ENCODE measurements at regions not wholly inside any gene's neighbourhood (a gene's known extent, or its start where the extent isn't known, plus 50 kb on each side); places are given as distances from the start of the nearest gene placed in this dataset.
A peak's percentile ranks its signal among the peaks of the same experiment; 100 is the strongest.

DNA sequence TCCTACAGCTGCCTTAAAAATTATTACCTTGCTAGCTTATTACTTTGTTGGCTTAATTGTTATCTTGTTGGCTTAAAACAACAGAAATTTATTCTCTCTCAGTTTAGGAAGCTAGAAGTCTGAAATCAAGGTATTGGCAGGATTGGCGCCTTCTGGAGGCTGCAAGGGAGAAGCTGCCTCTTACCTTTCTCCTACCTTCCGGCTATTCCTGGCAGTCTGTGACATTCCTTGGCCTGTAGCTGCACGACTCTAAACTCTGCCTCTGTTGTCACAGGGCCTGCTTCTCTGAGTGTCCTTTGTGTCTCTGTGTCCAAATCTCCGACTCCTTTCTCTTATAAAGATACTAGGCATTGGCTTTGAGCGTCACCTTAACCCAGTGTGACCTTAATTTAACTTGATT is 579.9 kb upstream of the B3GALT2 start:
- H3K4me3 ChIP-seq (replicated peaks; ENCODE audit: low read depth, low read length) = no peak overlapping the region
- no peak for DNase-seq (ENCODE audit: low read depth)
- TF ChIP-seq, protein P1, sequence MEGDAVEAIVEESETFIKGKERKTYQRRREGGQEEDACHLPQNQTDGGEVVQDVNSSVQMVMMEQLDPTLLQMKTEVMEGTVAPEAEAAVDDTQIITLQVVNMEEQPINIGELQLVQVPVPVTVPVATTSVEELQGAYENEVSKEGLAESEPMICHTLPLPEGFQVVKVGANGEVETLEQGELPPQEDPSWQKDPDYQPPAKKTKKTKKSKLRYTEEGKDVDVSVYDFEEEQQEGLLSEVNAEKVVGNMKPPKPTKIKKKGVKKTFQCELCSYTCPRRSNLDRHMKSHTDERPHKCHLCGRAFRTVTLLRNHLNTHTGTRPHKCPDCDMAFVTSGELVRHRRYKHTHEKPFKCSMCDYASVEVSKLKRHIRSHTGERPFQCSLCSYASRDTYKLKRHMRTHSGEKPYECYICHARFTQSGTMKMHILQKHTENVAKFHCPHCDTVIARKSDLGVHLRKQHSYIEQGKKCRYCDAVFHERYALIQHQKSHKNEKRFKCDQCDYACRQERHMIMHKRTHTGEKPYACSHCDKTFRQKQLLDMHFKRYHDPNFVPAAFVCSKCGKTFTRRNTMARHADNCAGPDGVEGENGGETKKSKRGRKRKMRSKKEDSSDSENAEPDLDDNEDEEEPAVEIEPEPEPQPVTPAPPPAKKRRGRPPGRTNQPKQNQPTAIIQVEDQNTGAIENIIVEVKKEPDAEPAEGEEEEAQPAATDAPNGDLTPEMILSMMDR (IDR thresholded peaks at IDR 0.05; ENCODE audit: low read length, missing control alignments) = no peak

DNA sequence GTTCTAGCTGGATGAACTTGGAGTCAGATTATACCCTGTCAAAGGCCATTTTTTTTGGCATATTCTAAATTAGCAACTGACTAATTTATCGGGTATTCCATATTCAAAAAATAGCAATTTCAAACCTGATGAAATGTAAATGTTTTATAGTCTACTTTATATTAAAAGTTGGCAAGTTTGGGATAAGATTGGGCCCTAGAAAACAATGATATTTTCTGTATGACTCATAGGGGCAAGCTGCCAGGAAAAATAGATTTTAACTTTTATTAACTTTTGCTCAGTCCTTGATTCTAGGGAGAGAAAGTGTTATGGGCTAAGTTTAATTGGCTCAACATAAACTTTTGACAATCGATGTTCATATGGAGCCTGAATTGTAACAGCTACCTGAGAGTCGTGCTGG is 576.9 kb upstream of the B3GALT2 start:
- no peak overlapping the region for H3K4me3 ChIP-seq (replicated peaks; ENCODE audit: low read depth, low read length)
- DNase-seq (ENCODE audit: low read depth) = peak; percentile 44
- TF ChIP-seq, protein P1 (IDR thresholded peaks at IDR 0.05; ENCODE audit: low read length, missing control alignments) = no peak

DNA sequence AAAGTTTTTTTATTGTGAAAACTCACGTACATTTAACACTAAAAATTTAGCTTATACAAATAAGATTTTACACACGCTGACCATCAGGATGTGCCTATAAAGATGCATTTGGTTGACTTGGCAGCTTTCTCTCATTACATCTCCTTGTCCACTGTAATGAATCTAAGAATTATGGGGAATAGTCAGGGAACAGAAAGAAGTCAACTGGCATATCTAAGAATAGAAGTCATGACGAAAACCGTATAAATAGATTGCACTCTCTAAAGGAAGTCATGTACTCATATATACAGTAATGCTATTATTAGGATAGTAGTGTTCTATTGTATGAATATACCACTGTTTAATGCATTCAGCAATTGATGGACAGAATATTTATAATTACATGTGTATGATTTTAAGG is 575.8 kb upstream of the B3GALT2 start:
- TF ChIP-seq, protein P1 (IDR thresholded peaks at IDR 0.05; ENCODE audit: low read length, missing control alignments) = no peak
- H3K4me3 ChIP-seq (replicated peaks; ENCODE audit: low read depth, low read length) = no peak overlapping the region
- DNase-seq (ENCODE audit: low read depth) = no peak

DNA sequence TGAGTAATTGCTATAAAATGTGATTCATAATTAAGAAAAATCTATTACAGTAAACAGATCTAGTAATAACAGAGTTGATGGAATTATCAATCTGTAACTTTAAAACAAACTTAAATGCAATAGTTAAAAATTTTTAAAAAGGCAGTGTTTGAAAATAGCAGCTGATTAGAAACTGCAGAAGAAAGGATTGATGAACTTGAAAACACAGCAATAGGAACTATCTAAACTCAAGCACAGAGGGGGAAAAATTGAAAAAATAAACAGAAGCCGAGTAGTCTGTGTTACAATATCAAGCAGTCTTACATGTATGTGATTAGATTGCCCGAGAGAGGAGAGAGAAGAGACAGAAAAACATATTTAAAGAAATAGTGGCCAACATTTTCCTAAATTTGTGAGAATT is 569.0 kb upstream of the B3GALT2 start:
- TF ChIP-seq, protein P1 (IDR thresholded peaks at IDR 0.05; ENCODE audit: low read length, missing control alignments) = no peak
- no peak overlapping the region for H3K4me3 ChIP-seq (replicated peaks; ENCODE audit: low read depth, low read length)
- DNase-seq (ENCODE audit: low read depth) = no peak

DNA sequence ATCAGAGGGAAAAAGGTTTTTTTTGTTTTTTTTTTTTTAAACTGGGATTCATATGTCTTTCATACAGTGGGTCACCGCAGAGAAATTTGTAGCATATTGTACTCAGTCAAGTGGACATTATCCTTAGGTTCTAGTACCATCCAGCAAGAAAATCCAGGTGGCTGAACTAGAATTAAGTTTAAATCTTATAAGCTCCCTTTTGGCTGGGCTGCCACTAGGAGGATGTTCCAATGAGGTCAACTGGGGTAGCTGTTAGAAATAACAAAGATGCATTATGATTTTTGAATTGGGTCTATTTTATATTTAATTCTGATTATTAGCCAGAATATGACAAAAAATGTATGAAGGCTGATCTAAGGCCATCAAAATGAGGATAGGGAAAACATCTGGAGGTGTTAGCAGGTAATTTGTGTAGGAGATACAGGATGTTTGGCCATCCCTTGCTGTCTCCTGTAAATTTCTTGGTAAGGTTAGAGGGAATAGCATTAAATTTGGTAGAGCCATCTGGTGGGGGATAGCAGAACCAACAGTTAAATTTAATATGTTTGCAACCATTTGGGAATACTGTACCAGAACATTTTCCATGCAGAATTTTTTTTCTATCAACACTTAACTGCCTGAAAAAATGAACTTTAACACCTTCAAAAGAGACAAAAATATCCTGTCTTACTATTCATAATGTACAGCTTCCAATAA is 568.5 kb upstream of the B3GALT2 start:
- DNase-seq (ENCODE audit: low read depth) = peak; percentile 26

DNA sequence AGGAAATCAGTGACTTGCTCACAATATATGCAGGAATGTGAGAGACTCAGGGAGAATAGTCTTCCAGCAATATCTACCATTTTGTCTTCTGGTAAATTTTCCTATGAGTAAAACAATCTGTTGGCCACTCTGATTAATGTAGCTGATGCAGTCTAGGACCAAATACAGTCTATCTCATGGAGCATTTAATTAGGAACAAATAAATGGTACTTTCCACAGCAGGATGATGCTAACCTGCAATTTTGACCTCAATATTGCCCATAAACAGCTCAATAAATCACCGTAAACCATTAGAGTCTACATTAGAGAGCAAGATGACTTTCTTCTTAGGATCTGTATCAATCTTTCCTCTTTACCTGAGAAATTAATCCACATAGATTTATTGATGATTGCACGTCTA is 567.7 kb upstream of the B3GALT2 start:
- no peak for DNase-seq (ENCODE audit: low read depth)
- TF ChIP-seq, protein P1 (IDR thresholded peaks at IDR 0.05; ENCODE audit: low read length, missing control alignments) = no peak
- H3K4me3 ChIP-seq (replicated peaks; ENCODE audit: low read depth, low read length) = no peak overlapping the region

More for the DNA sequence above, 568.5 kb upstream of the B3GALT2 start:
- TF ChIP-seq, protein P1 (IDR thresholded peaks at IDR 0.05; ENCODE audit: low read length, missing control alignments) = peak; percentile 36
- no peak overlapping the region for H3K4me3 ChIP-seq (replicated peaks; ENCODE audit: low read depth, low read length)
